ENCODE measurements at regions not wholly inside any gene's neighbourhood (a gene's known extent, or its start where the extent isn't known, plus 50 kb on each side); places are given as distances from the start of the nearest gene placed in this dataset.

DNA sequence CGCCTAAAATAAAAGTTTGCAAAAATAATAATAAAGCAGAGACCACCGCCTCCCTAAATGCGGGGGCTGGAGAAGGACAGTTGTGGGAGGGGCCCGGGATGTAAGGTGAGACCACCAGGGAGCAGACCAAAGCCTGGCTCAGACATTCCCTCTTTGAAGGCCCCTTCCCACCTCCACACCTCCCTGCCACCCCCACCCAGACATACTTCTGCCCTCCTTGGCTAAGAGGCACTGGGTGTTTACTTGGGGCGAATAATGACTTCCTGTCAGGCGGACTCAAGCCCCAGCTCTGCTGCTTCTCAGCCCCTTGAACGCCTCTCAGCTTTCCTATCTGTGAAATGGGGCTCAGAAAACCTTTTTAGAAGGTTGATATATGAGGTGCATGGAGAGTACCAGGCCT is 58.8 kb upstream of the GGTA1 start:
- DNase-seq (ENCODE audit: low spot score), result no peak
- TF ChIP-seq, protein P1, sequence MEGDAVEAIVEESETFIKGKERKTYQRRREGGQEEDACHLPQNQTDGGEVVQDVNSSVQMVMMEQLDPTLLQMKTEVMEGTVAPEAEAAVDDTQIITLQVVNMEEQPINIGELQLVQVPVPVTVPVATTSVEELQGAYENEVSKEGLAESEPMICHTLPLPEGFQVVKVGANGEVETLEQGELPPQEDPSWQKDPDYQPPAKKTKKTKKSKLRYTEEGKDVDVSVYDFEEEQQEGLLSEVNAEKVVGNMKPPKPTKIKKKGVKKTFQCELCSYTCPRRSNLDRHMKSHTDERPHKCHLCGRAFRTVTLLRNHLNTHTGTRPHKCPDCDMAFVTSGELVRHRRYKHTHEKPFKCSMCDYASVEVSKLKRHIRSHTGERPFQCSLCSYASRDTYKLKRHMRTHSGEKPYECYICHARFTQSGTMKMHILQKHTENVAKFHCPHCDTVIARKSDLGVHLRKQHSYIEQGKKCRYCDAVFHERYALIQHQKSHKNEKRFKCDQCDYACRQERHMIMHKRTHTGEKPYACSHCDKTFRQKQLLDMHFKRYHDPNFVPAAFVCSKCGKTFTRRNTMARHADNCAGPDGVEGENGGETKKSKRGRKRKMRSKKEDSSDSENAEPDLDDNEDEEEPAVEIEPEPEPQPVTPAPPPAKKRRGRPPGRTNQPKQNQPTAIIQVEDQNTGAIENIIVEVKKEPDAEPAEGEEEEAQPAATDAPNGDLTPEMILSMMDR (IDR thresholded peaks at IDR 0.05; ENCODE audit: extremely low read depth, missing control alignments), result no peak

DNA sequence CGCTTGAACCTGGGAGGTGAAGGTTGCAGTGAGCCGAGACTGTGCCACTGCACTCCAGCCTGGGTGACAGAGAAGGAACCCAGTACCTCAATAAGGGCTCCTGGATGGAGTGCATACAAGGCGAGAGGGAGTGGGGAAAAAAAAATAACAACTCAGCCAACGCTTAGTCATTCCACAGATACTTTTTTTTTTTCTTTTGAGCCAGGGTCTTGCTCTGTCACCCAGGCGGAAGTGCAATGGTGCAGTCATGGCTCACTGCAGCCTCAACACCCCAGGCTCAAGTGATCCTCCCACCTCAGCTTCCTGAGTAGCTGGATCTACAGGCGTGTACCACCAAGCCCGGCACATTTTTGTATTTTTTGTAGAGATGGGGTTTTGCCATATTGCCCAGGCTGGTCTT is 59.5 kb upstream of the GGTA1 start:
- TF ChIP-seq, protein P1 (IDR thresholded peaks at IDR 0.05; ENCODE audit: extremely low read depth, missing control alignments), result no peak
- DNase-seq (ENCODE audit: low spot score), result no peak

DNA sequence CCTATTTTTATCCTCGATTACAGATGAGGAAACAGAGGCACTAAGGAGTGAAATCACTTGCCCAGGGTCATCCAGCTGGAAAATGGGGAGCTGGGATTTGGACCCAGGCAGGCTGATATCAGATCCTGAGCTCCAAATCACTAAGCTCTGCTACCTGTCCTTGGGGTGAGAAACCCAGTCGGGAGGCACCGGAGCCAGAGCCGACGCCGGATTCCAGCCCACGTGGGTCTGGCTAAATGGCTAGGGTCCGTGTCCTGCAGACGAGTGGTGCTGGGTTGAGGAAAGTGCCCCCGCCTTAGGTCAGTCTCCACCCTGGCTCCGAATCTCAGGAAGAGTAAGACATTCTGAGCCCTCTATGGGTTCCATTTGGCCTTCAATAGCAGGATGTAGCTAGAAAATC is 61.3 kb upstream of the GGTA1 start:
- TF ChIP-seq, protein P1 (IDR thresholded peaks at IDR 0.05; ENCODE audit: extremely low read depth, missing control alignments), result no peak
- no peak for DNase-seq (ENCODE audit: low spot score)

DNA sequence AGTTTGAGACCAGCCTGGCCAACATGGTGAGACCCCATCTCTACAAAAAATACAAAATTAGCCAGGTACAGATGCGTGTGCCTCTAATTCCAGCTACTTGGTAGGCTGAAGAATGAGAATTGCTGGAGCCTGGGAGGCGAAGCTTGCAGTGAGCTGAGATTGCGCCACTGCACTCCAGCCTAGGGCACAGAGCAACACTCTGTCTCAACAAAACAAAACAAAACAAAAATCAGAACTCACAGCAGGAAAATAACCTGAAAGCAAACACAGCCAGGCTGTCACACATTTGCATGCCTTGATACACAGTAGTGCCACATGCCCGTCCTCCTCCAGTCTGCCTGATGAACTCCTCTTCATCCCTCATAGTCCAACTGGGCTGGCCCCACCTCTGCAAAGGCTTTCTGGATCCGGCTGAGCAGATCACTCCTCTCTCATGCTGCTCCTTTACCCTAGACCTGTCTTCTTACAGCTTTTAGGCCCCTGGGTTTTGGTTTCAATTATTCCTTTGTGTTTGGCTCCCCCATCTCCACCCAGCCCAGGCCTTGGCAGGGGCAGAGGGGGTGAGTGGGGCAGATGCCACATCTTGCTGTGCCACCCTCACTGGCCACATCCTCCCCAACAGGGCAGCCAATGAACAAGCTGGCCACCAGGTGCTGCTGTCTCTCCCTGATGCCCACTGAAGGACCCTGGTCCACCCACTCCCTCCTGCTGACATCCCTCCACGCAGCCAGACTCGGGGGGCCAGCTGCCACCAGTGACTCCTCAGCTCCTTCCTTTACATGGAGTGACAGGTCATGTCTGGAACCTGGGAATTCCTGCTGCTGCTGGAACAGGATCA is 62.0 kb upstream of the GGTA1 start:
- TF ChIP-seq, protein P1 (IDR thresholded peaks at IDR 0.05; ENCODE audit: extremely low read depth, missing control alignments), result no peak
- DNase-seq (ENCODE audit: low spot score), result no peak

DNA sequence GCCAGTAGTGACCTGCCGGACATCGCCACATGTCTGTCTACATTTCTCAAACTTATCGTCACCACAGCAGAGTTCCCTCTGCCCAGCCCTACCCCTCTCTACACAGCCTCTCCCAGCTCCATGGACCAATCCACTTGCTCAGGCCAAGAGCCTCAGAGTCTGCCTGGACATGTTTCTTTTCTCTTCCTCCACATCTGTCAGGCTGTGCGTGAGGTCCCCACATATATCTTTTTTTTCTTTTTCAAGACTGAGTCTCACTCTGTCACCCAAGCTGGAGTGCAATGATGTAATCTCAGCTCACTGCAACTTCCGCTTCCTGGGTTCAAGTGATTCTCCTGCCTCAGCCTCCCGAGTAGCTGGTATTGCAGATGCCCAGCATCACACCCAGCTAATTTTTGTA is 62.7 kb upstream of the GGTA1 start:
- no peak for DNase-seq (ENCODE audit: low spot score)
- TF ChIP-seq, protein P1 (IDR thresholded peaks at IDR 0.05; ENCODE audit: extremely low read depth, missing control alignments), result no peak

DNA sequence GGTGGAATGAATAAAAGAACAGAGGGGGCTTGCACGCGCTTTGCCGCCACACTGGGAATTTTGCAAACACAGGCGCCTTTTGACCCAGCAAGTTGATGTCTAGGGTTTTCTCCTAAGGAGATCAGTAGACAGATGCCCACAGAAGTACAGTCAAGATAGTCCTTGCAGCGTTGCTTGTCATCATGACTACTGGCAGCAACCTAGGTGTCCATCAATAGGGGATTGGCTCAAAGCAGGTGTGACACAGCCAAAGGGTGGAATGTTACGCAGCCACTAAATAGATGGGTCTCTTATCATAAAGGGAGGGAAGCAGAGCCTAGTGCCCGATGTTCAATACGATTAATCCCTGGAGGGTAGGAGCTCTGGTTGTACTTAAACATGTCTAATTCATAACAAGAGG is 63.8 kb upstream of the GGTA1 start:
- TF ChIP-seq, protein P1 (IDR thresholded peaks at IDR 0.05; ENCODE audit: extremely low read depth, missing control alignments), result no peak
- no peak for DNase-seq (ENCODE audit: low spot score)

DNA sequence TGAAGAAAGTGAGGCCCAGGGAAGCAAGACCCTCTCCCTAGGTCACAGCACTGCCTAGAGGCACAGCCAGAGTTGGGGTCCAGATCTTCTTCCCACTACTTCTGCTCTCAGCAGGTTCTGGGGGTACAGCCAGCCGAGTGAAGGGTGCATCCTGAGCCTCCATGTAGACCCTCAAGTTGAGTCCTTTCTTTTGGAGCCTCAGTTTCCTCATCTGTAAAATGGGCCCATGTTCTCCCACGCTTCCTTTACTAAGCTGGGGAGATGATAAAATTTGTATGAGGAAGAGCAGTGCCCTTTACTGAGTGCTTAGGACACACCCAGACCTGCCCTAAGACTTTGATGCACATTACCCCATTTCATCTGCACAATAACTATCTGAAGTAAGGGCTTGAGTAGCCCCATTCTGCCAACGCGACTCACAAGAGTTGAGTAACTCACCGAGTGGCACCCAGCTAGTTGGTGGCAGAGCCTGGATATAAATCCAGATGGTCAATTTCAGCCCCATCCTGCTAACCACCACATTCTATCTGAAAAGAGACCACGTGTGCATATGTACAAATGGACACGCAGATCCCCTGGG is 64.3 kb upstream of the GGTA1 start:
- no peak for DNase-seq (ENCODE audit: low spot score)
- TF ChIP-seq, protein P1 (IDR thresholded peaks at IDR 0.05; ENCODE audit: extremely low read depth, missing control alignments), result no peak
